Smooth muscle cell (in vitro differentiated cells): ENCODE measurements at regions not wholly inside any gene's neighbourhood (a gene's known extent, or its start where the extent isn't known, plus 50 kb on each side); places are given as distances from the start of the nearest gene placed in this dataset.

Experiments
- DNase-seq: peaks from one replicate; lab custom pipeline; 2025; ENCODE audit not compliant: unreplicated experiment; lab: John Stamatoyannopoulos, UW
- H2AFZ ChIP-seq: fragments of 200-600 bp; sonication (generic); 2 replicates; pipeline ENCODE4 v1.6.0; 2016; ENCODE audit warnings: antibody characterized with exemption, low read depth, mild to moderate bottlenecking
- H3F3A ChIP-seq: fragments of 200-600 bp; sonication (generic); 2 replicates; pipeline ENCODE4 v1.6.0; 2017; ENCODE audit warnings: antibody characterized with exemption, low read depth
- H3K27ac ChIP-seq: fragments of 200-600 bp; sonication (generic); 2 replicates; pipeline ENCODE4 v1.5.1; 2016; ENCODE audit warnings: low read depth, mild to moderate bottlenecking
- H3K27me3 ChIP-seq: fragments of 200-600 bp; sonication (generic); 2 replicates; pipeline ENCODE4 v1.6.1; 2016; ENCODE audit warnings: low read depth, mild to moderate bottlenecking
- H3K36me3 ChIP-seq: fragments of 200-600 bp; sonication (generic); 2 replicates; pipeline ENCODE4 v1.5.1; 2016; ENCODE audit warnings: low read depth
- H3K4me1 ChIP-seq: fragments of 200-600 bp; sonication (generic); 2 replicates; pipeline ENCODE4 v1.5.1; 2016; ENCODE audit warnings: low read depth
- H3K4me2 ChIP-seq: fragments of 200-600 bp; sonication (generic); 2 replicates; pipeline ENCODE4 v1.6.0; 2016; ENCODE audit warnings: mild to moderate bottlenecking
- H3K4me3 ChIP-seq: fragments of 200-600 bp; sonication (generic); 2 replicates; pipeline ENCODE4 v1.5.1; 2016; ENCODE audit warnings: mild to moderate bottlenecking
- H3K79me2 ChIP-seq: fragments of 200-600 bp; sonication (generic); 2 replicates; pipeline ENCODE4 v1.6.0; 2016; ENCODE audit warnings: low read depth, mild to moderate bottlenecking
- H3K9ac ChIP-seq: fragments of 200-600 bp; sonication (generic); 2 replicates; pipeline ENCODE4 v1.6.0; 2016; ENCODE audit warnings: low read depth
- H3K9me3 ChIP-seq: fragments of 200-600 bp; sonication (generic); replicated peaks from 2 replicates; pipeline ENCODE4 v1.5.1; 2016; ENCODE audit warnings: low read depth
- H4K20me1 ChIP-seq: fragments of 200-600 bp; sonication (generic); 2 replicates; pipeline ENCODE4 v1.6.0; 2016; ENCODE audit warnings: low read depth
- WGBS: methylation state at CpG from one replicate; pipeline ENCODE4 v1.1.7; 2016; ENCODE audit warnings: low lambda C conversion rate; 5-methylcytosine and 5-hydroxymethylcytosine counted together
- TF ChIP-seq, protein P1 (sequence below): fragments of 200-600 bp; sonication (generic); IDR thresholded peaks from 2 replicates; pipeline ENCODE4 v1.5.1; 2017; ENCODE audit warnings: borderline replicate concordance, mild to moderate bottlenecking, antibody characterized with exemption; ENCODE audit not compliant: insufficient read depth, poor library complexity, severe bottlenecking

DNA sequence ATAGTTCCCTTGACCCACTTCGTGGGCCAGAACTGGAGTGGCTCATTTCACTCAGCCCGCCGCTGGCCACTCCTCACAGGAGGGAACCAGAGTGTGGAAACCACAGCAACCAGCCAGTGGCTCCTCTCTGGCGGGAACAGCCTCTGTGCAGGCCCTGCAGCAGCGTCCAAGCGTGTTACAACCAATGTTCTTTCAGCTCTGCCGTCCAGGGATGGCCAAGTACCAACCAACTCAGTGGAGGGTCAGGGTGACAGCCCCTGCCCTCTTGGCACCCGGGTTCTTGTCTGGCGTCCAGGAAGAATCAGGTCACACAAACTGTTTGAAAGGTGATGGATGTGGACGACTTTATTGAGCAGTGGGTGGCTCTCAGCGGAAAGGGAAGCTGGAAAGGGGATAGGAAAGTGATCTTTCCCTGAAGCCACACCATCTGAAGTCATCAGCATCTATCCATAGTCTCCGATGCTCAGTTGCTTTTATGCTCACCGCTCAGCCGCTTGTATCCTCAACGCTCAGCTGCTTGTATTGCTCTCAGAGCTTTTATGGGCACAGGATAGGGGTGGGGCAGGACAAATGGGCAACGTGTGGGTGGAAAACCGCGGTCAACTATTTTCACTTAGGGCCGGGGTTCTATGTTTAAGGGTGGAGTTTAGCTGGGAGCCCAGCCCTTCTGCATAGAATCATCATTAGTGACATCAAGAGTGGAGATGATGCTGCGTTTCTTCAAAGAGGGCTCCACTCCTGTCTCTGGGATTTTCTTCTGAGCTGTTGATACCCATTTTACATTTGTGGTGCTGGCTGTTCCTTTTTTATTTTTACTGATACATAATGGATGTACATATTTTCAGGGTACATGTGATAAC is 250.2 kb downstream of the RRAGC start:
- no peaks in the 10 kb centered on the region for H3K36me3 ChIP-seq
- H3K79me2 ChIP-seq: no peaks in the 10 kb centered on the region
- no peak overlapping the region for H3K9ac ChIP-seq
- H4K20me1 ChIP-seq: no peaks in the 10 kb centered on the region
- H3K27ac ChIP-seq: no peak overlapping the region
- H3K4me3 ChIP-seq: no peak overlapping the region
- H3F3A ChIP-seq: no peaks in the 10 kb centered on the region
- no peak overlapping the region for H2AFZ ChIP-seq
- TF ChIP-seq, protein P1, sequence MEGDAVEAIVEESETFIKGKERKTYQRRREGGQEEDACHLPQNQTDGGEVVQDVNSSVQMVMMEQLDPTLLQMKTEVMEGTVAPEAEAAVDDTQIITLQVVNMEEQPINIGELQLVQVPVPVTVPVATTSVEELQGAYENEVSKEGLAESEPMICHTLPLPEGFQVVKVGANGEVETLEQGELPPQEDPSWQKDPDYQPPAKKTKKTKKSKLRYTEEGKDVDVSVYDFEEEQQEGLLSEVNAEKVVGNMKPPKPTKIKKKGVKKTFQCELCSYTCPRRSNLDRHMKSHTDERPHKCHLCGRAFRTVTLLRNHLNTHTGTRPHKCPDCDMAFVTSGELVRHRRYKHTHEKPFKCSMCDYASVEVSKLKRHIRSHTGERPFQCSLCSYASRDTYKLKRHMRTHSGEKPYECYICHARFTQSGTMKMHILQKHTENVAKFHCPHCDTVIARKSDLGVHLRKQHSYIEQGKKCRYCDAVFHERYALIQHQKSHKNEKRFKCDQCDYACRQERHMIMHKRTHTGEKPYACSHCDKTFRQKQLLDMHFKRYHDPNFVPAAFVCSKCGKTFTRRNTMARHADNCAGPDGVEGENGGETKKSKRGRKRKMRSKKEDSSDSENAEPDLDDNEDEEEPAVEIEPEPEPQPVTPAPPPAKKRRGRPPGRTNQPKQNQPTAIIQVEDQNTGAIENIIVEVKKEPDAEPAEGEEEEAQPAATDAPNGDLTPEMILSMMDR: no peak
- WGBS: 91% methylated on average over 20 of the region's 20 CpGs
- no peak for DNase-seq
- no peaks in the 10 kb centered on the region for H3K9me3 ChIP-seq
- peaks cover 4% of the 10 kb centered on the region for H3K4me1 ChIP-seq
- H3K4me2 ChIP-seq: no peak overlapping the region
- H3K27me3 ChIP-seq: peaks cover 6% of the 10 kb centered on the region

DNA sequence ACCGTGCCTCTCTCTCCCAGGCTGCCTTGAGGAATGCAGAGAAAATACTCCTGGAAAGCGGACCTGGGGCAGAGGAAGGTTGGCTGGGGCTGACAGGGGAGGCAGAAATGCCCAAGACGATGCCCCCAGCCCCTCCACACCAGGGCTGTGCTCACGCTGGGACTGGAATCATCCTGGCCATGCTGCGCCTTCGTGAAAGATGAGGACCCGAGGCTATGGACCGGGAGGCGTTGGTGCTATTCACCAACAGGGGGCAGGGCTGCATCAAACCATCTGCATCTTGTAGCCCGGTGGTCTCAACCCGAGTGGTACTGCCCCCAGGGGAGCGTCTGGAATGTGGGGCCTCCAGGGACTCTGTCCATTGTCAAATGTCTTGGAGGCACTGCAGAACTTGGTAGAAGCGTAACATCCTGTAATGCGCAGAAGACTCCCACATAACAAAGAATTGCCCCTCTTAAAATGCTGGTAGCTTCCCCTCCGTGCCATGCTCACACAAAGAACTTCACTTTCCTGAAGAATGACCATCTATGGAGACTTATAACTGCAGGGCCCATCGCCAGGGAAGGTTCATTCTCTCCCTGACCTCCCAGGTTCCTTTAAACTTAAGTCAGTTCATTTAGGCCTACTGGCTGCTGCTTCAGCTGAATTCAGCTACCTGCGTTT is 251.2 kb downstream of the RRAGC start:
- Histone ChIP-seq H3K79me2 (no peaks in the 10 kb centered on the region), H3K4me1 (peaks cover 4% of the 10 kb centered on the region), H3K9ac (no peak overlapping the region), H3K4me2 (no peak overlapping the region), H3K4me3 (no peak overlapping the region), H4K20me1 (no peaks in the 10 kb centered on the region), H3K27ac (no peak overlapping the region), H3K36me3 (no peaks in the 10 kb centered on the region), H3K27me3 (peaks cover 6% of the 10 kb centered on the region), H3F3A (no peaks in the 10 kb centered on the region), H2AFZ (no peak overlapping the region), H3K9me3 (no peaks in the 10 kb centered on the region)
- no peak for DNase-seq
- TF ChIP-seq, protein P1: peak; percentile 50
- WGBS: 25% methylated on average over 17 of the region's 17 CpGs

DNA sequence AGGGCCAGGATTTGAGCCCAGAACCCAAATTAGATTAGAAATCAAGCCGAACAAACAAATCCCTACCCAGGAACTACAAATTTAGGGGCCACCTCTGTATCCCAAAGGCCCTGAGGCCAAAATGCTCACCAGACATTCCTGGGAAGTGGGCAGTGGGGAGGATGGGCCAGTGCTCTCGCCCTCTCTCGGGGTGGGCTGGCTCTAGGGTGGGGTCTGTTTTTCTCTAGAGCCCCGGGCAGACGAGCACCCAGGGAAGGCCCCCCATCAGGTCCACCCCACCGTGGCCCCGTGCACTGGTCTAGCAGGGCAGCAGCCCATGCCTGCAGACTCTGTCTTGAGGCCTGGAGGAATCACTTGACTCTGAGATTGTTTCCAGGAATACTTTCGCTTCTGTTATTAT is 252.0 kb downstream of the RRAGC start:
- H3K79me2 ChIP-seq: no peaks in the 10 kb centered on the region
- no peaks in the 10 kb centered on the region for H4K20me1 ChIP-seq
- H3K27ac ChIP-seq: no peak overlapping the region
- 72% methylated on average over 5 of the region's 8 CpGs for WGBS
- DNase-seq: no peak
- H3K9ac ChIP-seq: no peak overlapping the region
- H2AFZ ChIP-seq: no peak overlapping the region
- TF ChIP-seq, protein P1: no peak
- no peak overlapping the region for H3K4me3 ChIP-seq
- no peaks in the 10 kb centered on the region for H3K36me3 ChIP-seq
- no peaks in the 10 kb centered on the region for H3F3A ChIP-seq
- no peak overlapping the region for H3K4me2 ChIP-seq
- peaks cover 6% of the 10 kb centered on the region for H3K27me3 ChIP-seq
- no peaks in the 10 kb centered on the region for H3K9me3 ChIP-seq
- peaks cover 4% of the 10 kb centered on the region for H3K4me1 ChIP-seq

DNA sequence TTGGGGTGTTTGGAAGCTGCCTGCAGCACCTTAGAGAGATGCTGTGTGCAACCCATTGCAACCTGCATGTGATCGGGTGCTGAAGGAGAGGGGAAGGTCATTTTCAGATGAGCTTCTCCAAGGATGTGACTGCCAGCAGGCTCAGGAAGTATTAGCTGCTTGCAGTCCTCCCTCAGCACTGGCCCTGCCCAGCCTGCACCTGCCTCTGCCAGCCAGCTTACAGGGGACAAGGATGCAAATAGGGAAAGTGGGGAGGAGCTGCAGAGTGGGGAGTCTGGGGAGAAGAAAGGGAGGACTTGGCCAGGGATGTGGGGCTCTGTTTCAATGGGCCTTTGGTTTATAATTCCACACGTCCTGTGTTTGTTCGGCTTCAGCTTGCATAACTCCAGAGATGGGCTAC is 254.5 kb downstream of the RRAGC start:
- H3K4me1 ChIP-seq: peaks cover 4% of the 10 kb centered on the region
- TF ChIP-seq, protein P1: no peak
- no peak overlapping the region for H3K4me3 ChIP-seq
- peaks cover 16% of the 10 kb centered on the region for H3K27me3 ChIP-seq
- H3K4me2 ChIP-seq: no peak overlapping the region
- H3K36me3 ChIP-seq: no peaks in the 10 kb centered on the region
- no peak overlapping the region for H3K9ac ChIP-seq
- H3F3A ChIP-seq: no peaks in the 10 kb centered on the region
- H2AFZ ChIP-seq: no peak overlapping the region
- no peak for DNase-seq
- no peaks in the 10 kb centered on the region for H3K79me2 ChIP-seq
- no peak overlapping the region for H3K27ac ChIP-seq
- H4K20me1 ChIP-seq: no peaks in the 10 kb centered on the region
- WGBS: 84% methylated on average over 3 of the region's 3 CpGs
- H3K9me3 ChIP-seq: no peaks in the 10 kb centered on the region
